H1 (cell line): ENCODE measurements at regions not wholly inside any gene's neighbourhood (a gene's known extent, or its start where the extent isn't known, plus 50 kb on each side); places are given as distances from the start of the nearest gene placed in this dataset.

Experiments used
- BACH1 ChIP-seq: IDR thresholded peaks from 2 replicates; pipeline ENCODE4 v1.6.1; 2012; ENCODE audit warnings: low read length, improper control_type of control experiment
- CHD1 ChIP-seq: IDR thresholded peaks from 2 replicates; pipeline ENCODE4 v1.6.1; 2012; ENCODE audit warnings: low read depth, low read length, improper control_type of control experiment
- CHD7 ChIP-seq: fragments of 300-600 bp; sonication (generic); IDR thresholded peaks from 2 replicates; pipeline ENCODE4 v1.7.1; 2012; ENCODE audit warnings: low read length, moderate library complexity, mild to moderate bottlenecking, inconsistent platforms; ENCODE audit not compliant: insufficient replicate concordance
- E2F6 ChIP-seq: IDR thresholded peaks from 2 replicates; pipeline ENCODE4 v1.6.1; 2012; ENCODE audit warnings: inconsistent platforms
- EGR1 ChIP-seq: IDR thresholded peaks from 2 replicates; pipeline ENCODE4 v1.6.1; 2011; ENCODE audit warnings: low read depth, low read length, borderline replicate concordance
- GTF2F1 ChIP-seq: IDR thresholded peaks from 2 replicates; pipeline ENCODE4 v1.6.1; 2012; ENCODE audit warnings: low read depth, low read length, improper control_type of control experiment, borderline replicate concordance
- RAD21 ChIP-seq, 2 experiments: IDR thresholded peaks in 1 of 2; conservative IDR thresholded peaks in 1 of 2; 2 replicates each; pipeline ENCODE4 v1.6.1; 2011; ENCODE audit warnings: low read depth in 2 of 2, low read length in 2 of 2, improper control_type of control experiment in 1 of 2, inconsistent platforms in 1 of 2, mild to moderate bottlenecking in 1 of 2, moderate library complexity in 1 of 2
- RXRA ChIP-seq: IDR thresholded peaks from 2 replicates; pipeline ENCODE4 v1.6.1; 2011; ENCODE audit warnings: low read depth, mild to moderate bottlenecking, low read length, moderate library complexity; ENCODE audit not compliant: insufficient read depth
- SIX5 ChIP-seq: IDR thresholded peaks from 2 replicates; pipeline ENCODE4 v1.6.1; 2011; ENCODE audit warnings: mild to moderate bottlenecking, low read depth, low read length
- TAF1 ChIP-seq: IDR thresholded peaks from 2 replicates; pipeline ENCODE4 v1.6.1; 2011; ENCODE audit warnings: mild to moderate bottlenecking, low read depth, low read length
- TAF7 ChIP-seq: optimal IDR thresholded peaks from 2 replicates; pipeline ENCODE3; 2011; ENCODE audit warnings: low read depth, mild to moderate bottlenecking, inconsistent platforms, low read length, moderate library complexity, borderline replicate concordance
- ZNF274 ChIP-seq: IDR thresholded peaks from 2 replicates; pipeline ENCODE4 v1.7.0; 2012; ENCODE audit warnings: low read length, borderline replicate concordance; ENCODE audit errors: extremely low read depth

GRCh38 chr18:72470391-72470790 lies 73.8 kb downstream of the CBLN2 start (continued):
- no peak for TF ChIP-seq CHD7
- no peak for TF ChIP-seq CHD1
- TF ChIP-seq RXRA: no peak
- TF ChIP-seq BACH1: no peak
- no peak for TF ChIP-seq RAD21 (IDR thresholded peaks at IDR 0.05 in 1 of 2, conservative IDR thresholded peaks at IDR 0.05 in 1 of 2; ENCODE audit: low read depth in 2 of 2, low read length in 2 of 2)
- no peak for TF ChIP-seq E2F6
- TF ChIP-seq GTF2F1: no peak
- TF ChIP-seq EGR1: no peak
- TF ChIP-seq SIX5: no peak
- TF ChIP-seq ZNF274: no peak
- TF ChIP-seq TAF1: no peak
- no peak for TF ChIP-seq TAF7
